GM23338 (cell line): ENCODE measurements at regions not wholly inside any gene's neighbourhood (a gene's known extent, or its start where the extent isn't known, plus 50 kb on each side); places are given as distances from the start of the nearest gene placed in this dataset.

Experiments
- CTCF ChIP-seq, 2 experiments: fragments of 200-600 bp in 1 of 2; sonication (generic) in 1 of 2; conservative IDR thresholded peaks; 2 replicates each; pipeline versions ENCODE4 v1.5.1 to v1.6.1; 2016 to 2017; ENCODE audit warnings: antibody characterized with exemption in 2 of 2, low read depth in 2 of 2, mild to moderate bottlenecking in 2 of 2, moderate library complexity in 1 of 2
- EZH2 ChIP-seq: fragments of 200-600 bp; sonication (generic); IDR thresholded peaks from one replicate; pipeline ENCODE4 v1.8.0; 2017; ENCODE audit warnings: antibody characterized with exemption, mild to moderate bottlenecking, low read depth; ENCODE audit not compliant: unreplicated experiment
- POLR2AphosphoS5 ChIP-seq: IDR thresholded peaks from 2 replicates; pipeline ENCODE4 v1.6.1; 2016; ENCODE audit warnings: antibody characterized with exemption, low read depth
- ZNF331 ChIP-seq: fragments of 250-450 bp; sonication (Bioruptor Pico); IDR thresholded peaks from 2 replicates; pipeline ENCODE4 v1.5.0; 2020; ENCODE audit warnings: low read depth, mild to moderate bottlenecking, moderate library complexity

DNA sequence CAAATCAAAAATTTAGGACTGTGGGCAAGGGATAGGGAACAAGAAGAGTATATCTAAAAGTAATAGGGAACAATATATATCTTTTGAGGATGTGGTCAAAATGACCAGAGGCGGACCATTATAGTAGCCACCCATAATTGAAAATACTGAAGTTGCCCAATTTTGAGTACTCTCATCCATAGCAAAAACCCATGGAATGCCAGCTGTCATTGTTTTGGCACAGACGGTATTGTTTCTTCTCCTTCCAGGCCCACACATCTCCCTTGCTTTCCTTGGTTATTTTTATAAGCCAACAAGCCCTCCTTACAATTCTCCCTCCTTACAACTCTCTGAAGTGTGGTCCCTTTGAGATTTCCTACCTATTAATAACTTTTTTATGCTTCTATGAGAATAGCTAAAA is 50.4 kb upstream of the RGMB start:
- TF ChIP-seq CTCF (conservative IDR thresholded peaks at IDR 0.05; ENCODE audit: low read depth in 2 of 2) = no peak
- no peak for TF ChIP-seq POLR2AphosphoS5
- no peak for TF ChIP-seq ZNF331 (CRISPR knock-in tag)
- TF ChIP-seq EZH2 = no peak
